ENCODE measurements at regions not wholly inside any gene's neighbourhood (a gene's known extent, or its start where the extent isn't known, plus 50 kb on each side); places are given as distances from the start of the nearest gene placed in this dataset.
A peak's percentile ranks its signal among the peaks of the same experiment; 100 is the strongest.
"Not testable (repeated sequence)": the region's sequence is repeated elsewhere in the genome, so short reads cannot be mapped to it uniquely, and the experiment has no call there.

DNA sequence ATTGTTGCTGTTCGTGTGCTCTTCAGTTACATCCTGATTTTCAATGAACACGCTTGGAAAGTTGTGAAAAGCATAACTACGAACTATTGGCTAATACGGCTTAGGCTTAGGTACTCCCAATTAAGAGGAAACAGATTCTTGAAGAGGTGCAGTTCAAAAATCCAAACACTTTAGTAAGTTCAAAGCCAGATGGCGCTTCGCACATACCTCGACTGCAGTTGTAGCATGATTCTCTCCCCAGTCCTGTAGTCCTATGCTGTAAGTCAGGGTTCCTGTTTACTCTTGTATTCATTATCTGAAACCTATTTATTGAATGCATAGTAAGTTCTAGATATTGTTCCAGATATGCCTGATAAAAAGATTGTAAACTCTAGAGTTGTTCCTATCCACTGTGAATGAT lies 165.2 kb downstream of the TRIB2 start:
- DNase-seq = no peak

DNA sequence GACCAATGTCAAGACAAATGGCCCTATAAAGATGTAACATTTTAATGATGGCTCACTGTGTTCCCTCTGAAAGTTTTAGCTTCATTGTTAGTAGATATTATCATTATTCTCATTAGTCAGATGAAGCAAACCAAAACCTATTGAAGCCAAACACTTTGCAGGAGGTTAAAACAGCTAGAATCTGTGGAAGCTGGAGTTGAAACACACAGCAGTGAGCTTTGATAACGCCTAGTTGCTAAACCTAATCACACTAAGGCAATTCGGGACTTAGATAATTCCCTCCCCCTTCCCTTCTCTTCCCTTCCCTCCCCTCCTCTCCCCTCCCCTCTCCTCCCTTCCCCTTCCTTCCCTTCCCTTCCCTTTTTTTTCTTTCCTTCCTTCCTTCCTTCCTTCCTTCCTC lies 165.7 kb downstream of the TRIB2 start:
- DNase-seq = no peak

DNA sequence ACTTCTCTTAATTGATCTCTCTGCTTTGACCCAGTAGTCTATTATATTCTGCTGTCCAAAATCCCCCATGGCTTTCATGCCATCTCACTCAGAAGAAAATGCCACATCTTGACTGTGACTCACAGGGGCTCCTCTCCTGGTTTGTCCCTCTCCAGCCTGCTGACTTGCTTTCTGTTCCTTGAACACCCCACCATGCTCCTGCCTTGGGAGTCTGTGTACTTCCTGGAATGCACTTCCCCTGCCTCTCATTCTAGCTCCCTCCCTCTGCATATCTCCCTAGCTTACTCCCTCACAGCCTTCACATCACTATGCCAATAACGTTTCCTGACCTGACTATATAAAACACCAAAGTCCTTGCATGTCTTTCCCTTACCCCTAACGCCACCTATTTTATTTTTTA lies 167.2 kb downstream of the TRIB2 start:
- peak; percentile 67 for DNase-seq

DNA sequence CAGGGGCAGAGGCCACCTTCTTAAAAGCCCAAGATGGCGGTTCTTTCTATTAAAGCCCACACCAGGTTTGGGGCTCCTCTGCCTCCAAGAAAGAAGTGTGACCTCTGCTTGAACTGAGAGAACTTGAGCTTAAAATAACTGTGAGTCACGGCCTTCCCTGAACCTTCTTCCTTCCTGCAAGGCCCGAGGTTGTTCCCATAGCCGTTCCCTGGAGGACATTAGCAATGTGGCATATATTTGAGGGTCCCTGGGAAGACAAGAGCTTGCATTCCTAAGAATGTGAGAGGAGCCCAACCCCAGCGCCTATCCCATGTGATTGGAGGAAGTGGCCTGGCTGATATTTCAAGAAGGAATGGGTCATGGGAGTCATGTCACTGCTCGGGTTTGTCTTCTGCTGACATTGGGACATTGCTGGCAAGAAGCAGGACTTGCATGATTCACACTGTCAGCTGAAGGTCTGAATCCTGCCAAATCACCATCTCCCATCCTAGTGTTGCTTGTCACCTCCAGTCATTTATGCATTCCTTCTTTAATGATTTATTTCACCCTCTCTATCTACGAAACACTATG lies 168.1 kb downstream of the TRIB2 start:
- peak; percentile 96 for DNase-seq

DNA sequence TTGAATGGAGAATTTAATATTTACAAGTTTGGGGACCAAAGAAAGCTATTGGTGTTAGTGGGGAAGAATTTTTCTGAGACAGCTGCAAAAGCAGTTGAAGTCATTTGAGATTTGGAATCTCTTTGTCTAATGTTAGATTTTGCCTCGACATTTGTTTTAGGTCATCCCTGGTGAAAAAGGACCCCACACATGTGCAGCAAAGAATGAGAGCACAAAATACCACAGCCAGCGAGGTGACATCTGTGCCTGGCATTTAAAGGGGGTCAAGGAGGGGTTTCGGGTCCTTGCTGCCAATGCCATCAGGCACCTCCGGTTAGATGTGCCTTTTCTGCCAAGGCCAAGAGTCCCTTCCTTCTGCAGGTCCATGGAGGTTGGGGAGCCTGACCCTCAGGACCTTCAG lies 173.3 kb downstream of the TRIB2 start:
- no peak for DNase-seq

DNA sequence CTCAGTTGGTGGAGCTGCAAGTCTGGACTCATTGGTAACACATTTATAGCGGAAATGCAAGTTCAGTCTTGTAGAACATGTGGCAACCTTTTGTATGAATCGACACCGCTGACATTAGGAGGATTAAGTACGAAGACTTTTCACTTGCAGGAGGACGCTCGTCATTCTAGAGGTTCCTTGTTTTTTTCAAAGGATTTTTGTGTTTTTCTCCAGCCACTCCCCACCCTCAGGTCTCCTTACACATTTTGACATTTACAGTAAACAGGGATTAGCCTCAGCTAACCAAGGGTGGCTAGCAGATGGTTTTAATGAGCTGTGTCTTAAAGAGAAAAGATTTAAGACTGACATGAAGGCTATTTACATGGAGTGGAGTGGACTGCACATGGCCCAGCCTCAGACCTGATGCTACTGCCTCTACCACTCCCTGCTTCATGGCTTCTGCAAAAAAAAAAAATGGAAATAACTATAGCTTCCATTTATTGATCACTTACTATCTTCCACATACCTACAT lies 173.8 kb downstream of the TRIB2 start:
- DNase-seq = no peak

DNA sequence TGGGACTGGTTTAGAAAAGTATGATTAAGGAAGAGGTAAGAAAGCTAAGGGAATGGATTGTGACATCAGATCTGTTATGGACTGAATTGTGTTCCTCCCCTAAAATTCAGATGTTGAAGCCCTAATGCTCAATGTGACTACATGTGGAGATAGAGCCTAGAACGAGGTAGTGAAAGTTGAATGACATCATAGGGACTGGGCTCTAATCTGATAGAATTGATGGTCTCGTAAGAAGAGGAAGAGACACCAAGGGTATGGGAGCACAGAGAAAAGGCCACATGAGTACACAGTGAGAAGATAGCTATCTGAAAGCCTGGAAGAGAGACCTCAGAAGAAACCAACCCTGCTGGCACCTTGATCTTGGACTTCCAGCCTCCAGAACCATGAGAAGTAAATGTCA lies 178.3 kb downstream of the TRIB2 start:
- no peak for DNase-seq

DNA sequence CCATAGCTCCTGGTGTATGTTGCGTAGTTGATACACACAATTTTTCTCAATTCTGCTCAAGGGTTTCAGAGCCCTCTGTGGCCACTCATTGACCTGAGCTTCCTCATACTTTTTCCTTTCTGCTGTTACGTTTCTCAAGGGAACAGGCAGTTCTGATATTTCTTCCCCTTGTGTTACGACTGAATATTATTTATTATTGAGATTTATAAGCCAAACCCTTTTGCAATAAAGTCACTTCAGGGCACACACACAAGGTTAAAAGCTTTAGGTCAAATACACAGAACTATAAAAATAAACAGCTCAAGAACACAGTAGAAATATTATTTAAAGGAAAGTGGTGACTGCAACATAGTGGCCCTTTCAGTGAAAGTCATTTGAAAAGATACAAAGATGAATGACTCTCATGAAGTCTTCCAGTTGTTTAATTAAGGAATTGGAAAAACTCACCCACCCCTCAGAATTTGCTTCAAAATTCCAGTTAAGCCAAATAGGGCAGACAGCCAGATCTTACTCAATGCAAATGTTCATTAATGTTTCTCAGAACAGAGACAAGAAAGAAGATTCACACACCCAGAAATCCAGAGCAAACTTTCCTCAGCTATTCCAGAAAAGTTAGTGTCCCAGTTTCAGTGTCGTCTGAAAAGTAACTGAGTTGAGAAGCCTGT lies 179.7 kb downstream of the TRIB2 start:
- no peak for DNase-seq

DNA sequence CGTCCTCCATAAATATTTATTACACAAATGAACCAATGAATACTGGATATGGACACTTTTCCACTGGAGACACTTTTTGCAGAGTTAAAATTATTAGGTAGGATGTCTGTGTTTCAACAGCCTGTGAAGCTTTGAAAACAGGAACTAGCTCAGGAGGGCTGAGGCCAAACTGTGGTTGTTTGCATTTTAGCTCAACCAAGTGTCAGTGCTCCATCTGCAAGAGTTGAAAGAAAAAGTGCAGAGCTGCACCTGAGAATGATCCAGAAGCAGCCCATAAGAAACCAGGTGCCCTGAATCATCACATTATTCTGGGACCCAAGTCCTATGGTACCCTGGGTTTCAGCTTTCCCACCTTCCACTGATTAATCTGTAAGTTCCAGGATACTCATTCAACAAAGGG lies 180.4 kb downstream of the TRIB2 start:
- DNase-seq = no peak

DNA sequence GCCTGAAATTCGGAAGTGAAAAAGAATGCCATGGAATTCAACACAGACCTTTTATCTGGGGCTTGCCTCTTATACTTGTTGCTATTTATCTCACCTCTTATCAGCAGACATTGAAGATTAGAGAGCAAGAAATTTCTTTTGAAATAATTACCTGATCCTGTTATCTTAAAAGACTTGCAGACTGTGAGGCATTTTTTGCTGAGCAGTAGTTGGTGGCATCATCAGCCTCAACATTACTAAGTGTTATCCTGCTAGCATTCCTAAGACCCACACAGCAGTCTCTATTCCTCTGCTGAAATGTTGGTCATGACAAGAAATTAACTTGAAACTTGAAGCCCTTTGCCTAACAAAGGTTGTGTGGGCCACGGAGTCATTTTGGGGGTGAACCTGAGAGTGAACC lies 186.5 kb downstream of the TRIB2 start:
- peak; percentile 29 for DNase-seq

DNA sequence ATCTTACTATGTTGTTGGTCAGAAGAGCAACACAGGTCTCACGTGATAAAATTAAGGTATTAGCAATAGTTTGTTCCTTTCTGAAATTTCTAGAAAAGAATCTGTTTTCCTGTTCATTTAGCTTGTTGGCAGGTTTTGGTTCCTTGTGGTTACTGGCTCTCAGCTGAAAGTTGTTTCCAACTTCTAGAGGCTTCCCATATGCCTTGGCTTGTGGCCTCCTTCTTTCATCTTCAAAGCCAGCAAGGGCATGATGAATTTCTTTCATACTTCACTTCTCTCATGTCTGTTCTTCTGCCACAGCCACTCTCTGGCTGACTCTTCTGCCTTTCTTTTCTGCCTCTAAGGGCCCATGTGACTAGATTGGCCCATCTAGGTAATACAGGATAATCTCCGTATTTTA lies 193.7 kb downstream of the TRIB2 start:
- no peak for DNase-seq

DNA sequence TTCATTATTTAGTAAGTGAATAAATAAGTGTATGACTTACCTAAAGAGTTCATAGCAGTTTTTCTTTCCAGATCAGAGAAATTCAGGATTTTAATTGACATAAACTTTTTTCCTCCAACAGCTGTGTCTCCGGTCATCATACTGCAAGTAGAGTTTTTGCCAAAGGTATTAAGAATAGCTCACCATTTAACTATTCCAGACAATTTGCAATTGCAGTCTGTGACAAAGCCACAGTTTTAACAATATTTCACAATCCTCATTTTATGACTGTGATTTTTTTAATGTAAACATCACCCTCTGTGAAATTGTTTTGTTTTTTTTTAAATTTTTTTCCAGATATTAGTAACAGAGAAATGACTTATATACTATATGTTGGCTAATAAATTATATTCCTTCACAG lies 199.1 kb downstream of the TRIB2 start:
- DNase-seq = peak; percentile 60

DNA sequence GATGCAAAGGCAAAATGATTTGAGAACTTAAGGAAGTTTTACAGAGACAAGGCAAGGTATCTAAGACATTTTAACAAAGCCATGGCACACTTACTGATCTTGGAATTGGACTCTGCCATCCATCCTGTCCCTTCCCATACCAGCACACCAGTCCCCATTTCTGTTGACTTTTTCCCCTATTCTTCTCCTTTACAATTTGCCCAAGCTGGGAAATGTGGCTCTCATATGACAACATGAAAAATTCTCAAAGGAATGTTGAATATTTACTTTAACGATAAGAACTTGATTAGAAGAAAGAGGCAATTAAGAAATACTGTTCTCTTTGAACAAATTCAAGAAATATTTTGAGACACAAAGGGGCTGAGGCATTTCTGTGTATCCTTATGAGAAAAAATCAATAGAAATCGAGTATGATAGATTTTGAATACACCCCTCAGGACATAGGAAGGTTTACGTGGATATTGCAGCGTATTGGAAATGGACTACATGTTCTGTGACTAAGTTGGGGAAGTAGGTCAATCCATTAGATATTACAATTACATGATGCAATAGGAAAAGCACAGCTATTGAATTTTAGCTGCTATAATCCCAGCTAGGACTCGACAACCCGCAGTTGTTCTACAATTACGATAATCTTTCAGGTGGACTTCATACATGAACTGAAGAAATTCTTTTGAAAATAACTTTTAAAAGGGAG lies 201.6 kb downstream of the TRIB2 start:
- DNase-seq = no peak

DNA sequence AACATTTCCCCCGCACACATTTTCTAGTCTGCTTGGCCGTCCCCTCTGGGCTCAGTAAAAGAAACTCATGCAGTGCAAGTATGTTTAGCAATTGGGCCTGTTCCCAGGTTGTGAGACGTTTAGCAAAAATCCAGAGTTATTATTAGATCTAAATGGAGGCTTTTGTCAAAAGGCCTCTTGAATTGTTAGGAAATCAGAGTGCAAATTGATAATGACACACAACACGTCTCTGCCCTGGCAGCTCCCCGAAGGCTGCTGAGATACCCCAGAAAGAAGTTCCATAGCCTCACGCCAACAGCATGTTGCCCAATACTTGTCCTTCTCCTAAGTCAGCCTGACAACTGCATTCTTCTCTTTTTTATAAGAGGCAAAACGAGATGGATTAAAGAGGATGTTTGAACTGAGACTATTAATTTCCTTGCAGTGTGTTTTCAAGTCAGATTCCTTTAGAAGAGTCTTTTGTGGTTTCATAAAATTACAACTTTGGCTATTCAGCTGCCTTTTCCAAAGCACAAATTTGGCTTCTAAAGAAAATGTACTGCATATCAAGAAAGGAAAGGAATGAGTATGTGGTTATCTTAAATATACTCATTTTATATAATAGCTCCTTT lies 202.2 kb downstream of the TRIB2 start:
- peak; percentile 87 for DNase-seq

DNA sequence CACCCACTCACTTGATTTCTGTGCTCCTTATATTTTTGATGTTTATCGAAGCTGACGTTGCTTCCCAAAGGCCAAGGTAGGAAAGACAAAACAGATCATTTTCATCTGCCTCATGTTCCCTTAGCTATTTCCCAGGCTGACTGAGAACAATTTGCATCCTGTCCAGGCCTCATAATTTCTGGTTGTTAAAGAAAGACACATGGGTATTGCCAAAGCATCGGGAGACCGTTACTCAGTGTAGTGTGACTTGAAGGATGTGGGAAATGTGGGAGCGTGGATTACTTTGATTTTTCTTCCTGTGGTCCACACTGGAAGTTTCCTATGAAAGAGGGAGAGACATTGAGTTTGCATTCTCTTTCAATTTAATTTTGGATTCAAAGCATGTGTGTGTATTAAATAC lies 204.6 kb downstream of the TRIB2 start:
- DNase-seq = peak; percentile 28

DNA sequence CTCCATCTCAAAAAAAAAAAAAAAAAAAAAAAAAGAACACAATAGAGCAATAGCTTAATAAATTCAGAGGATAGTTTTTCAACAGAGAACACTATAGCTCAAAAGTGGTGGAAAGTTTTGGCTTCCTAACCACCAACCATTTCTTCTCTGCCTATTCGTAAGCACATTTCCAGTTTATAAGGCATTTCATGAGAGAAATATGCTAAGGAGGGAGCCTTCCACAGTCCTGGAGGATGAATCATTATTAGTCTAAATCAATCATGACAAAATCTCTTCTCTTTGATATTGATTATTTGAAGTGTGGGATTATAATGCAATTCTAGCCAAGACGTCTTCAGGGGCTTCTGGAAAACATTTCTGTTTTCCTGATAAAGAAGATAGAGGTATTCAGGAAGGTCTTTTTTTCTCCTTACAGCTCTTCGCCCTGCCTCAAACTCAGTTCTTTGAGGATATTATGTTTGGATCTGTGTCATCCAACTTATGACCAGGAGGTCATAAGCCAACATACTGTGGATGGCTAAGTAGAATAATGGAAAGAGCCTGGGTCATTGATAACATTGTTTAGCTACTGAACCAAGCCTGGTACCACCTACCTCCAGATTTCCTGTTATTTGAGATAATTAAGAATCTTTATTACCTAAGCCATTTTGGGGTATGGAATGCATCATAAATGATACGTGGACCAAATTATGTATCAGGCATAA lies 207.3 kb downstream of the TRIB2 start:
- peak; percentile 72 for DNase-seq

DNA sequence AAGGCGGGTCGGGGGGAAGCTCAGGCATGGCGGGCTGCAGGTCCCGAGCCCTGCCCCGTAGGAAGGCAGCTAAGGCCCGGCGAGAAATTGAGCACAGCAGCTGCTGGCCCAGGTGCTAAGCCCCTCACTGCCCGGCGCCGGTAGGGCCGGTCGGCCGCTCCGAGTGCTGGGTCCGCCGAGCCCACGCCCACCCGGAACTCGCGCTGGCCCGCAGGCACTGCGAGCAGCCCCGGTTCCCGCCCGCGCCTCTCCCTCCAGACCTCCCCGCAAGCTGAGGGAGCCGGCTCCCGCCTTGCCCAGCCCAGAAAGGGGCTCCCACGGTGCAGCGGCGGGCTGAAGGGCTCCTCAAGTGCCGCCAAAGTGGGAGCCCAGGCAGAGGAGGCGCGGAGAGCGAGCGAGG lies 209.9 kb downstream of the TRIB2 start:
- not testable (repeated sequence) for DNase-seq

DNA sequence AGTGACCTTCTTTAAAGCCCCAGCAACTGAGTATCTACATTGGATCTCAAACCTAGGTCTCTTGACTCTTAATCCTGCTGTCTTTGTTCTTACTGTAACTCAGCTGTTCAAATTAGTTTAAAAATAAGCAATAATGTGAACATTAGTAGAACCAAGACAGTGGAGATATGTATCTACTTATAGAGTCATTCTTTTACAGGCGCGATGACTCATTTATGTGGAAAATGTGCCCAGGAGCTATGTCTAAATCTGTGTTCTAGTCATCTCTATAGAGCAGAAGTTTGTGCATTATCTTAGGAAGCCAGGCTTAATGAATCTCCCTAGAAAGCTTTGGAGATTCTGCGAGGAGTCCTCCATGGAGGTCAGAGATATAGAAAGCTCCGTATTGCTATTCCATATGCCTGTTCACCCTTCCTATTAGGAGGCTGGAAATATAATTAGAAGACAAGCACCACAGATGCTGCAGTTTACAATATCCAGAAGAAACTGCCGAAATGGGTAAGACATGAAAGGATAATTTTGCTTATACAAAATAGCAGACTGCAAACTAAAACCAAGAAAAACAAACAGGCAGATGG lies 211.6 kb downstream of the TRIB2 start:
- DNase-seq = peak; percentile 88

DNA sequence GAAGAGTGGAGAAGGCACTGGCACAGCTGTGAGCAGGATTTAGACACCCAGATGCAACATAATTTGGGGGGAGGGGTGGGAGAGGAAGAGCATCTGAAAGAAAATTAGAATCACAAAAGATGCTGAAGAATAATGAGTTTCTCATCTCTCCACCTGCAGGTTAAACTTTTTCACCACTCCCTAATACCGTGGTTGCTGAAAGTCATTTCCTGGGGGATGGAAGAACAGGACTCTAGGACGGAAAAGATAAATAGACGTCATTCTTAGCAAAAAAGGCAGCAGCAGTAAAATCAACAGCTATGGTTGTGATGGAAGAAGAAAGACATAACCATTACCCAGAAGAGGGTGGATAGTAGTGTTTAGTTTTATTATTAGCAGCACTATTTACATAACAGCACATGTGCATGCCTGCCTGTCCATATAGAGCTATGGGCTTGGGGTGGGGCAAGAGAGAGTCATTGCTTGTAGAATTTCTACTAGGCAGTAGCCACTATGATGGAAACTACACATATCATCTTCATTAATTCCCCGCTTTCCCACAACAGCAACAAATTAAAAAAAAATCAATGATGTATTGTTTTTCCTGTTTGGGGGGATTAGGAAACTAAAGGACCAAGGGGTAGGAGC lies 212.2 kb downstream of the TRIB2 start:
- no peak for DNase-seq

DNA sequence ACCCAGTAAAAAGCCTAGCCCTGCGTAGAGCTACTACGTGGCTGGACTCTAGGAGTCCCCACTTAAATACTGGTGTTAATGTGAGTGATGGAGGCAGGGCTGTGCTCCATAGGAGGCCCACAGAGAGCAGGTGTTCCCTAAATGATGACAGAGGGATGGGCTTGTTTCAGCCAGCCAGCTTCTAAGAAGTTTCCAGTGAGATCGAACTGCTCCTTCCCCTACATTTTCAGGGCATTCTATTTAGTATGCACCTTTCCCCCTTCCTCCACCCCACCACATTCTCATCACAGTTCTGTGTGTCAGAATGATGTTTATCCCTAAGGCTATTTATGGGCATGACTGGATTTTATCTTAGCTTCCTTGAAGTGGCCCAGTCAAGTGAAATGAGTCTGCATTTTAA lies 213.0 kb downstream of the TRIB2 start:
- DNase-seq = no peak

DNA sequence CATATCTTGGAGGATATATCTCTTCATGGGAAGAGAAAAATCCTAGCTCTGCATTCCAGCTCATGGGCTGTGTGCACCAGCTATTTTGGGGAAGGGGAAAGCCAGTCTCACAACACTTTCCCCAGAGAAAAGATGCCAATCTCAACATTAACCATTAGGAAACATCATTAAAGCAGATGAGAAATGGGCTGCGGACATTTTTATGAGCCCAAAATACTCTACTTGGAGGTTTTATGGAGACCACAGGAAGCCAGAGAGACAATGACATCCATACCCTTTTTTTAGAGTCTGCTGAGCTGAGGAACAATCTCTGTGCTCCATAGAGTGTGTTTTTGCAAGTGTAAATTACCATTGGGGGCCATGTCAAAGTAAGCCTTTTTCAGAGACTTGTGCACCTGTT lies 213.7 kb downstream of the TRIB2 start:
- peak; percentile 43 for DNase-seq

DNA sequence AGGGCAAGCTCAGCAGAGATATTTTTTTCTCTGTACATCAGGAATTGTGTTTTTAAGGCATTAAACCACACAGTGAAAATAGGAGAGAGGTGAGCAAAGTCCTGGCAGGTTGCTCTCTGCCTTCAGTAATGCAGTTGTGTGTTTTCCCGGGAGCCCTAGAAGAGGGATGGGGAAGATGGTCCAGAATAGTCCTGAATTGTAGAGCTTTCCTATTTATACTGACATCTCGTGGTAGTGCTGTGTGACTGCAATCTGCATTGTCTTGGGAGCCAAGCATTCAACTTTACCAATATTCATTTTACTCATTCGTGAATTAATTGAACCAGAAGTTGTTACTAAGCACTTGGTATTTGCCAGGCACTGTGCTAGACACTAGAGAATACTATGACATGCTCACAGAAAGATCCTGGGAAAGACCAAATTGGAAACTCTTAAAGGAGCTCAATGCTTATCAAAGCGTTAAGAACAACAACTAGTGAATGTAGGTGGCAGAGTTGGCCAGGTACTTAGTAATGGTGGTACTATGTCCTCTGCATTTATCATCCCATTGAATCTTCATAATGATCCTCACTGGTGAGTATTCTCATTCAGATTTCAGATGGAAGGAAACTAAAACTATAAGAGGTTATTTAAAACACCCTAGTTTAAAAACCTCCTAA lies 214.6 kb downstream of the TRIB2 start:
- peak; percentile 59 for DNase-seq
